Sigmoid colon (tissue), 6 donors: ENCODE measurements at regions not wholly inside any gene's neighbourhood (a gene's known extent, or its start where the extent isn't known, plus 50 kb on each side); places are given as distances from the start of the nearest gene placed in this dataset.

Source experiments
- DNase-seq: peaks from one replicate; pipeline ENCODE4 v3.0.0-alpha.2; 2019
- H3K27ac ChIP-seq, 4 donors: fragments of 200-600 bp; sonication (generic); one replicate each; pipeline ENCODE4 v1.5.1; 2016 to 2019; ENCODE audit warnings: mild to moderate bottlenecking in 1 of 4
- H3K27me3 ChIP-seq, 3 donors: fragments of 200-600 bp; sonication (generic); one replicate each; pipeline ENCODE4 v1.5.1; 2019; ENCODE audit warnings: mild to moderate bottlenecking in 1 of 3
- H3K36me3 ChIP-seq, 4 donors: fragments of 200-600 bp; sonication (generic); one replicate each; pipeline ENCODE4 v1.5.1; 2016 to 2019
- H3K4me1 ChIP-seq, 4 donors: fragments of 200-600 bp; sonication (generic); one replicate each; pipeline ENCODE4 v1.5.1; 2017 to 2019
- H3K4me3 ChIP-seq, 4 donors: fragments of 200-600 bp; sonication (generic); one replicate each; pipeline ENCODE4 v1.5.1; 2017 to 2019; ENCODE audit warnings: mild to moderate bottlenecking in 2 of 4, moderate library complexity in 1 of 4
- H3K9me3 ChIP-seq, 4 donors: fragments of 200-600 bp in 3 of 4; sonication (generic) in 3 of 4; one replicate each; pipeline versions ENCODE4 v1.5.1 to v1.6.1; 2013 to 2019
- EP300 ChIP-seq, 4 donors: sonication (generic); formaldehyde crosslinking; IDR thresholded peaks; one replicate each; pipeline ENCODE4 v1.6.1; 2017; ENCODE audit warnings: antibody characterized with exemption in 4 of 4
- POLR2A ChIP-seq, 2 donors: fragments of 450-650 bp; IDR thresholded peaks; one replicate each; pipeline ENCODE4 v1.6.1; 2016; ENCODE audit warnings: antibody characterized with exemption in 2 of 2, mild to moderate bottlenecking in 2 of 2, moderate library complexity in 2 of 2
- POLR2AphosphoS5 ChIP-seq, 4 donors: sonication (generic); formaldehyde crosslinking; IDR thresholded peaks; one replicate each; pipeline ENCODE4 v1.6.1; 2017; ENCODE audit warnings: antibody characterized with exemption in 4 of 4
- WGBS, 2 donors: extraction: QIAGEN DNeasy Blood & Tissue Kit; methylation state at CpG; one replicate each; pipeline ENCODE4 v1.1.7; 2013; 5-methylcytosine and 5-hydroxymethylcytosine counted together
- intact Hi-C: fragments of 100-400 bp; cut with DNase I; formaldehyde crosslinking; loops from one replicate; pipeline ENCODE4 v1.15.1; 2023
- TF ChIP-seq, protein P1 (sequence below), 4 experiments: fragments of 450-650 bp in 3 of 4; fragments of 200-600 bp in 1 of 4; IDR thresholded peaks; one replicate each; pipeline ENCODE4 v1.5.1; 2016 to 2019; ENCODE audit warnings: antibody characterized with exemption in 4 of 4, mild to moderate bottlenecking in 3 of 4, moderate library complexity in 2 of 4
- donor health status: healthy with polysubstance abuse.
- donor health status: healthy.

DNA sequence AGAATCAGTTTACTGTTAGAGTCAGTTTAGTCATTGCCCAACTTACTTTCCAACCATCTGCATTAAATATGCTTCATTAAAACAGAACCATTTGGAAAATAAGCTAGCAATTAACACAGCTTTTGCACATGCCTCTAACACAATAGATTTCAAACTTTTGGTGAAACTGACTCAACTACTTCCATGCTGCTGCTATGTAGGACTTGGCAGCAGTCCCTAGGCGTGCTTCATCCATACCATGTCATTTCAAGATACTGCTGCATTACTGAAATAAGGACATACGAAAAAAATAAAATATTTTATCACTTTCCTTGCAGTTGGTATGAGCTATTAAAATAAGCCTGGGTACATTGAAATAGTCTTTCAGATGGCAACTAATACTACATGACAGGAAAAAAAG, 65.5 kb upstream of the SOX6 start:
- H3K4me1 ChIP-seq, result no peaks in the 10 kb centered on the region
- no peaks in the 10 kb centered on the region for H3K36me3 ChIP-seq
- TF ChIP-seq EP300 (IDR thresholded peaks at IDR 0.05) (no peak), POLR2A (IDR thresholded peaks at IDR 0.05) (no peak), POLR2AphosphoS5 (IDR thresholded peaks at IDR 0.05) (no peak)
- TF ChIP-seq, protein P1, sequence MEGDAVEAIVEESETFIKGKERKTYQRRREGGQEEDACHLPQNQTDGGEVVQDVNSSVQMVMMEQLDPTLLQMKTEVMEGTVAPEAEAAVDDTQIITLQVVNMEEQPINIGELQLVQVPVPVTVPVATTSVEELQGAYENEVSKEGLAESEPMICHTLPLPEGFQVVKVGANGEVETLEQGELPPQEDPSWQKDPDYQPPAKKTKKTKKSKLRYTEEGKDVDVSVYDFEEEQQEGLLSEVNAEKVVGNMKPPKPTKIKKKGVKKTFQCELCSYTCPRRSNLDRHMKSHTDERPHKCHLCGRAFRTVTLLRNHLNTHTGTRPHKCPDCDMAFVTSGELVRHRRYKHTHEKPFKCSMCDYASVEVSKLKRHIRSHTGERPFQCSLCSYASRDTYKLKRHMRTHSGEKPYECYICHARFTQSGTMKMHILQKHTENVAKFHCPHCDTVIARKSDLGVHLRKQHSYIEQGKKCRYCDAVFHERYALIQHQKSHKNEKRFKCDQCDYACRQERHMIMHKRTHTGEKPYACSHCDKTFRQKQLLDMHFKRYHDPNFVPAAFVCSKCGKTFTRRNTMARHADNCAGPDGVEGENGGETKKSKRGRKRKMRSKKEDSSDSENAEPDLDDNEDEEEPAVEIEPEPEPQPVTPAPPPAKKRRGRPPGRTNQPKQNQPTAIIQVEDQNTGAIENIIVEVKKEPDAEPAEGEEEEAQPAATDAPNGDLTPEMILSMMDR (IDR thresholded peaks at IDR 0.05), result no peak
- no peaks in the 10 kb centered on the region for H3K9me3 ChIP-seq
- intact Hi-C loops, result no loop called here
- H3K4me3 ChIP-seq, result no peak overlapping the region
- WGBS, 2 donors, result 81 to 89% methylated on average over 2 of the region's 2 CpGs
- no peak for DNase-seq
- no peak overlapping the region for H3K27ac ChIP-seq
- H3K27me3 ChIP-seq, result no peaks in the 10 kb centered on the region

DNA sequence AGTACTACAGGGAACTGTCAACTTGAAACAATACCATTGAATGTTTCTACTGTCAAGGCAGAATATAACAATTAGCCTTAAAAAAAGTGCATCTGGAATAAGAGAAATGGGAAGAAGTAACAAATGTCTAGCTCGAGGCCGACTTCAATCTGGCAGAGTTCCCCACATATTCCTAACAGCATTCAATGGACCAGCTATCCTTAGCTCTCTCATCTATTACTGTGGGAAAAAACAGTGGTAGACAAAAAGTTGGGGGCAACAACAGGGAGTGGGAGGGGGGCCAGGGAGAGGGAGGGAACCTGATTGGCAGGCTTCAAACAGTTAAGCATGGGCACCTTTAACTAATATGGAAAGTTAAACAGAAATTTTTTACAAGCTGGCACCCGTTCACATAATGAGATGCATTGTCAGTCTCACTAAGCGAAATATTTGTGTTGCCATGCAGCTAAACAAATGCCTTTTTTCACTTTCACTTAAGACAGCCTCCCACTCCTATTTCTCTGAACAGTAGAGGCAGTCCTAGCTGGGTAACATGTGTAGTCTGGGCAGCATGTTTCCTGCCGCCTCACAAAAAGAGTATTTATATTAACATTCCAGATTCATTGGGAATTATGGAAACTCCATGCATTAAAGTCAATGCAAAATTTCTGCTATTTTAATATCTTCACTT, 62.2 kb upstream of the SOX6 start:
- no peak for DNase-seq
- H3K36me3 ChIP-seq, result no peaks in the 10 kb centered on the region
- H3K27ac ChIP-seq, result no peak overlapping the region
- WGBS, 2 donors, result 46 to 69% methylated on average over 5 of the region's 5 CpGs
- H3K4me3 ChIP-seq, result no peak overlapping the region
- TF ChIP-seq, protein P1 (IDR thresholded peaks at IDR 0.05), result no peak
- TF ChIP-seq POLR2AphosphoS5 (IDR thresholded peaks at IDR 0.05) (no peak), EP300 (IDR thresholded peaks at IDR 0.05) (no peak), POLR2A (IDR thresholded peaks at IDR 0.05) (no peak)
- no peaks in the 10 kb centered on the region for H3K9me3 ChIP-seq
- no peaks in the 10 kb centered on the region for H3K27me3 ChIP-seq
- intact Hi-C loops, result no loop called here
- H3K4me1 ChIP-seq, result no peaks in the 10 kb centered on the region

DNA sequence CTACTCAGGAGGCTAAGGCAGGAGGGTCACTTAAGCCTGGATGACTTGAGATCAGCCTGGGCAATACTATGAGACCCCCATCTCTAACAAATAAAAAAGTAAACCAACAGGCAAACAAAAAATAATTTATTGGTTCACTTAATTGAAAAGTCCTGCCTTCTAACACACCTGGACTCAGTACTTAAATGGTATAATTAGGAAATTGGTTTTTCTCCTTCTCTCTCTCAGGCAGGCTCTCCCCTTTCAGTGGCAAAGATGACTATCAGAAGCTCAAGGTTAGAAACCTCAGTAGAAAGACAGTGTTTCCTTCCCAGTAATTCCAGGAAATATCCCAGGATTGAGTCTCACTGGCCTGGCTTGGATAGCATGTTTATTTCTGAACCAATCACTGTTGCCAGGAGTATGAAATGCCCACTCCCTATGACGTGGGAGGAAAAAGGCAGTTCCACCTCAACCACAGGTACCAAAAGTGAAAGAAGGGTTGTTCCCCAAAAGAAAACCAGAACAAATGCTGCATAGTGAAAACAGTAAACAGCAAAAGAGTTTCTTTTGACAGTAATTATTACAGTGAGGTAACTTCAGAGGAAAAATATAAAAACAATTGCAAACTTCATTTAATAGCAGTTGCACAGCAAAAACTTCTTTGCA, 56.3 kb upstream of the SOX6 start:
- intact Hi-C loops, result no loop called here
- no peaks in the 10 kb centered on the region for H3K36me3 ChIP-seq
- no peak overlapping the region for H3K4me3 ChIP-seq
- WGBS, 2 donors, result 56 to 62% methylated on average over 1 of the region's 1 CpG
- no peaks in the 10 kb centered on the region for H3K9me3 ChIP-seq
- no peak for DNase-seq
- no peak overlapping the region for H3K27ac ChIP-seq
- no peaks in the 10 kb centered on the region for H3K27me3 ChIP-seq
- TF ChIP-seq POLR2AphosphoS5 (IDR thresholded peaks at IDR 0.05) (no peak), EP300 (IDR thresholded peaks at IDR 0.05) (no peak), POLR2A (IDR thresholded peaks at IDR 0.05) (no peak)
- TF ChIP-seq, protein P1 (IDR thresholded peaks at IDR 0.05), result no peak
- H3K4me1 ChIP-seq, result no peaks in the 10 kb centered on the region

DNA sequence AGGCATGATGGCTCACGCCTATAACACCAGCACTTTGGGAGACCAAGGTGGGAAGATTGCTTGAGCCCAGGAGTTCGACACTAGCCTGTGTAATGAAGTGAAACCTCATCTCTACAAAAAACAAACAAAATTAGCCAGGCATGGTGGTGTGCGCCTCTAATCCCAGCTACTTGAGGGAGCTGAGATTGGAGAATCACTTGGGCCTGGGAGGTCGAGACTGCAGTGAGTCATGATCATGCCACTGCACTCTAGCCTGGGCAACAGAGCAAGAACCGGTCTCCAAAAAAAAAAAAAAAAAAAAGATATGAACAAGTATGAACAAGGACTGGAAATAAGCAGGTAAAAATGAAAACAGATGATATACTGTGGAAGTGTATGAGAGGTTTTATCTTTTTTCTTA, 54.1 kb upstream of the SOX6 start:
- Histone ChIP-seq H3K4me1 (no peaks in the 10 kb centered on the region), H3K27ac (no peak overlapping the region), H3K27me3 (no peaks in the 10 kb centered on the region), H3K9me3 (no peaks in the 10 kb centered on the region), H3K36me3 (no peaks in the 10 kb centered on the region), H3K4me3 (no peak overlapping the region)
- intact Hi-C loops, result no loop called here
- TF ChIP-seq POLR2AphosphoS5 (IDR thresholded peaks at IDR 0.05) (no peak), POLR2A (IDR thresholded peaks at IDR 0.05) (no peak), EP300 (IDR thresholded peaks at IDR 0.05) (no peak)
- TF ChIP-seq, protein P1 (IDR thresholded peaks at IDR 0.05), result no peak
- DNase-seq, result no peak
- WGBS, 2 donors, result 87 to 92% methylated on average over 5 of the region's 5 CpGs
